ENCODE measurements at regions not wholly inside any gene's neighbourhood (a gene's known extent, or its start where the extent isn't known, plus 50 kb on each side); places are given as distances from the start of the nearest gene placed in this dataset.

- TF ChIP-seq EP300 (IDR thresholded peaks at IDR 0.05; ENCODE audit: low read length), result no peak
- no peak for TF ChIP-seq CTCF (IDR thresholded peaks at IDR 0.05 in 2 of 3, conservative IDR thresholded peaks at IDR 0.05 in 1 of 3; ENCODE audit: insufficient read depth in 2 of 3, low read depth in 1 of 3, low read length in 3 of 3)
- TF ChIP-seq ZNF766 (CRISPR knock-in tag; conservative IDR thresholded peaks at IDR 0.05), result no peak
- no peak for TF ChIP-seq KLF16 (IDR thresholded peaks at IDR 0.05)
- TF ChIP-seq AFF1 (IDR thresholded peaks at IDR 0.05; ENCODE audit: low read depth in 1 of 2, partially characterized antibody in 2 of 2), result no peak
- no peak for TF ChIP-seq ZNF586 (CRISPR knock-in tag; conservative IDR thresholded peaks at IDR 0.05)
- TF ChIP-seq MCM7 (IDR thresholded peaks at IDR 0.05), result no peak
- TF ChIP-seq FOXP4 (CRISPR knock-in tag; IDR thresholded peaks at IDR 0.05; ENCODE audit: borderline replicate concordance), result no peak
- no peak for TF ChIP-seq TEAD4 (IDR thresholded peaks at IDR 0.05; ENCODE audit: low read length)
- no peak for TF ChIP-seq TEAD4 (CRISPR knock-in tag; IDR thresholded peaks at IDR 0.05; ENCODE audit: borderline replicate concordance)
Observed at GRCh38 chr2:196335221-196335634, 163.8 kb upstream of the STK17B start.
